A549 (cell line): ENCODE measurements at regions not wholly inside any gene's neighbourhood (a gene's known extent, or its start where the extent isn't known, plus 50 kb on each side); places are given as distances from the start of the nearest gene placed in this dataset.

Experiments used
- ATAC-seq, 2 experiments: fragments of 200-7000 bp in 1 of 2; fragments of >200 bp in 1 of 2; cut with Nextera tagmentation in 1 of 2; cut with Tn5 transposase in 1 of 2; 3 replicates each; pipeline versions ENCODE4 v1.8.0 to v1.9.1; 2018 to 2020; ENCODE audit warnings: mild to moderate bottlenecking in 1 of 2, moderate library complexity in 1 of 2
- CTCF ChIA-PET: fragments of 300-600 bp; sonication (Branson Sonifier 250); formaldehyde crosslinking; extraction: SDS; loops from one replicate; lab custom pipeline; 2021; ENCODE audit warnings: antibody characterized with exemption, inconsistent platforms; lab: Yijun Ruan, JAX
- POLR2A ChIA-PET: fragments of 350-600 bp; formaldehyde crosslinking; extraction: SDS; loops from one replicate; lab custom pipeline; 2021; ENCODE audit warnings: antibody characterized with exemption, inconsistent platforms; lab: Yijun Ruan, JAX
- DNase-seq, 2 experiments: peaks; one replicate each; pipeline versions ENCODE4 v3.0.0 to v3.0.0-alpha.2; 2011 to 2016; ENCODE audit warnings: low read depth in 1 of 2, low spot score in 1 of 2
- FAIRE-seq: peaks from 2 replicates; lab custom pipeline; 2011; peaks lifted over from hg19 to GRCh38; lab: Jason Lieb, UNC
- H3K27ac ChIP-seq, 2 experiments: fragments of >200 bp; sonication (Bioruptor Twin); formaldehyde crosslinking; 3 replicates each; pipeline ENCODE4 v1.5.1; 2016 to 2017
- H3K4me1 ChIP-seq: fragments of >200 bp; sonication (Bioruptor Twin); formaldehyde crosslinking; 3 replicates; pipeline ENCODE4 v1.6.1; 2016
- H3K4me2 ChIP-seq: fragments of >200 bp; sonication (Bioruptor Twin); formaldehyde crosslinking; 3 replicates; pipeline ENCODE4 v1.6.1; 2016
- H3K4me3 ChIP-seq: fragments of >200 bp; sonication (Bioruptor Twin); formaldehyde crosslinking; 3 replicates; pipeline ENCODE4 v1.5.1; 2016
- H3K9me3 ChIP-seq: fragments of >200 bp; sonication (Bioruptor Twin); formaldehyde crosslinking; 3 replicates; pipeline ENCODE4 v1.6.1; 2016
- BCL3 ChIP-seq: fragments of >200 bp; sonication (Bioruptor Twin); formaldehyde crosslinking; IDR thresholded peaks from 3 replicates; pipeline ENCODE4 v1.6.1; 2016
- BHLHE40 ChIP-seq: IDR thresholded peaks from 2 replicates; pipeline ENCODE4 v1.6.1; 2012; ENCODE audit warnings: low read depth, low read length, inconsistent platforms
- CBX8 ChIP-seq: fragments of 200-600 bp; sonication (generic); IDR thresholded peaks from 2 replicates; pipeline ENCODE4 v1.6.1; 2016
- CTCF ChIP-seq: fragments of >200 bp; sonication (Bioruptor Twin); formaldehyde crosslinking; IDR thresholded peaks from 3 replicates; pipeline ENCODE4 v1.5.1; 2016
- EHF ChIP-seq: fragments of 250-450 bp; sonication (Bioruptor Pico); IDR thresholded peaks from 2 replicates; pipeline ENCODE4 v1.5.0; 2020; ENCODE audit warnings: mild to moderate bottlenecking
- ELK1 ChIP-seq: fragments of 150-350 bp; IDR thresholded peaks from 2 replicates; pipeline ENCODE4 v1.6.1; 2014; ENCODE audit warnings: low read depth, mild to moderate bottlenecking, low read length
- EP300 ChIP-seq, 2 experiments: fragments of >200 bp; sonication (Bioruptor Twin); formaldehyde crosslinking; IDR thresholded peaks; 2 replicates in 1 of 2; 3 replicates in 1 of 2; pipeline ENCODE4 v1.6.1; 2016 to 2017
- ESRRA ChIP-seq: fragments of 150-350 bp; IDR thresholded peaks from 2 replicates; pipeline ENCODE4 v1.6.1; 2014; ENCODE audit warnings: mild to moderate bottlenecking, low read length, borderline replicate concordance
- FOSL2 ChIP-seq, 2 experiments: fragments of 450-650 bp in 1 of 2; fragments of >200 bp in 1 of 2; sonication (Bioruptor Twin) in 1 of 2; formaldehyde crosslinking; IDR thresholded peaks; 2 replicates each; pipeline versions ENCODE4 v1.5.0 to v1.6.1; 2016 to 2020; ENCODE audit warnings: mild to moderate bottlenecking in 1 of 2, moderate library complexity in 1 of 2
- FOXS1 ChIP-seq: fragments of 250-450 bp; sonication (Bioruptor Pico); IDR thresholded peaks from 2 replicates; pipeline ENCODE4 v1.5.0; 2020; ENCODE audit warnings: mild to moderate bottlenecking, moderate library complexity
- GATA3 ChIP-seq: IDR thresholded peaks from 2 replicates; pipeline ENCODE4 v1.6.1; 2012; ENCODE audit warnings: borderline replicate concordance
- HEYL ChIP-seq: fragments of 250-450 bp; sonication (Bioruptor Pico); IDR thresholded peaks from 2 replicates; pipeline ENCODE4 v1.8.0; 2021; ENCODE audit warnings: mild to moderate bottlenecking, moderate library complexity
- HOXB13 ChIP-seq: fragments of 250-450 bp; sonication (Bioruptor Pico); IDR thresholded peaks from 2 replicates; pipeline ENCODE4 v1.5.0; 2020; ENCODE audit warnings: low read depth, mild to moderate bottlenecking, moderate library complexity
- KDM1A ChIP-seq: fragments of 200-600 bp; sonication (generic); IDR thresholded peaks from 2 replicates; pipeline ENCODE4 v1.6.1; 2016; ENCODE audit warnings: low read depth, mild to moderate bottlenecking
- KDM5A ChIP-seq: fragments of 200-600 bp; sonication (generic); IDR thresholded peaks from 2 replicates; pipeline ENCODE4 v1.6.1; 2016; ENCODE audit warnings: antibody characterized with exemption, mild to moderate bottlenecking
- MAX ChIP-seq: IDR thresholded peaks from 2 replicates; pipeline ENCODE4 v1.6.1; 2012
- MYC ChIP-seq: IDR thresholded peaks from 2 replicates; pipeline ENCODE4 v1.6.1; 2012; ENCODE audit warnings: mild to moderate bottlenecking, inconsistent platforms, low read length, improper control_type of control experiment, borderline replicate concordance
- NPAS2 ChIP-seq: fragments of 250-450 bp; sonication (Bioruptor Pico); IDR thresholded peaks from 2 replicates; pipeline ENCODE4 v1.8.0; 2022; ENCODE audit warnings: mild to moderate bottlenecking, moderate library complexity, borderline replicate concordance
- NR3C1 ChIP-seq: fragments of >200 bp; sonication (Bioruptor Twin); formaldehyde crosslinking; IDR thresholded peaks from 3 replicates; pipeline ENCODE4 v1.6.1; 2017
- PHF8 ChIP-seq: fragments of 200-600 bp; sonication (generic); IDR thresholded peaks from 2 replicates; pipeline ENCODE4 v1.6.1; 2016; ENCODE audit warnings: low read depth, mild to moderate bottlenecking, antibody characterized with exemption, moderate library complexity, borderline replicate concordance
- RCOR1 ChIP-seq: fragments of 150-350 bp; IDR thresholded peaks from 2 replicates; pipeline ENCODE4 v1.6.1; 2014; ENCODE audit warnings: antibody characterized with exemption, low read length, low read depth
- RFX5 ChIP-seq: fragments of 450-650 bp; IDR thresholded peaks from 2 replicates; pipeline ENCODE4 v1.7.1; 2014; ENCODE audit warnings: antibody characterized with exemption, mild to moderate bottlenecking, moderate library complexity
- RNF2 ChIP-seq: fragments of 200-600 bp; sonication (generic); IDR thresholded peaks from 2 replicates; pipeline ENCODE4 v1.6.1; 2016; ENCODE audit warnings: low read depth, mild to moderate bottlenecking, antibody characterized with exemption, moderate library complexity, borderline replicate concordance
- SREBF2 ChIP-seq: fragments of 450-650 bp; IDR thresholded peaks from 2 replicates; pipeline ENCODE4 v1.6.1; 2014; ENCODE audit warnings: mild to moderate bottlenecking, moderate library complexity
- USF2 ChIP-seq: fragments of 450-650 bp; IDR thresholded peaks from 2 replicates; pipeline ENCODE4 v1.6.1; 2014; ENCODE audit warnings: antibody characterized with exemption
- ZFP36 ChIP-seq: fragments of 450-650 bp; IDR thresholded peaks from 2 replicates; pipeline ENCODE4 v1.6.1; 2014; ENCODE audit warnings: borderline replicate concordance; ENCODE audit not compliant: partially characterized antibody
- ZSCAN20 ChIP-seq: fragments of 250-450 bp; sonication (Bioruptor Pico); IDR thresholded peaks from 2 replicates; pipeline ENCODE4 v1.8.0; 2022; ENCODE audit warnings: mild to moderate bottlenecking, moderate library complexity
- WGBS: methylation state at CpG from one replicate; pipeline ENCODE4 v1.1.6; 2017; ENCODE audit errors: missing lambda C conversion rate; 5-methylcytosine and 5-hydroxymethylcytosine counted together

- no peak for TF ChIP-seq CTCF
- no peak for TF ChIP-seq KDM5A
- no peak for TF ChIP-seq KDM1A
- TF ChIP-seq ELK1: no peak
- no peak for TF ChIP-seq HEYL (CRISPR knock-in tag)
- no peak for TF ChIP-seq CBX8
- TF ChIP-seq, all 56 proteins: peak for 0
Measured at GRCh38 chr4:108399610-108400265, 220.6 kb upstream of the RPL34 start (continued).

- 38% methylated on average over 4 of the region's 7 CpGs for WGBS
- DNase-seq (no peak), FAIRE-seq (no peak), ATAC-seq (no peak)
- Histone ChIP-seq H3K9me3 (no peaks in the 10 kb centered on the region), H3K4me1 (no peaks in the 10 kb centered on the region), H3K27ac (no peak overlapping the region), H3K4me2 (no peak overlapping the region), H3K4me3 (no peak overlapping the region)
- TF ChIP-seq PHF8: no peak
- no peak for TF ChIP-seq ESRRA
- TF ChIP-seq MAX: no peak
- TF ChIP-seq FOXS1: no peak
- TF ChIP-seq HEYL (CRISPR knock-in tag): no peak
- TF ChIP-seq MYC: no peak
- no peak for TF ChIP-seq NPAS2 (CRISPR knock-in tag)
- TF ChIP-seq BHLHE40: no peak
- TF ChIP-seq ZFP36: no peak
- no peak for TF ChIP-seq RFX5
- no peak for TF ChIP-seq RCOR1
- TF ChIP-seq NR3C1: no peak
- no peak for TF ChIP-seq HOXB13 (CRISPR knock-in tag)
- no peak for TF ChIP-seq KDM1A
- no peak for TF ChIP-seq EHF (CRISPR knock-in tag)
- TF ChIP-seq GATA3: no peak
- CTCF ChIA-PET: no interaction called here
- POLR2A ChIA-PET: no interaction called here
Measured at GRCh38 chr4:108398836-108399235, 221.5 kb upstream of the RPL34 start.

- 39% methylated on average over 11 of the region's 11 CpGs for WGBS
- H3K4me1 ChIP-seq: no peaks in the 10 kb centered on the region
- no peak overlapping the region for H3K27ac ChIP-seq
- no peak for DNase-seq
- FAIRE-seq: no peak
- ChIA-PET CTCF (interaction anchor here (0.6 kb wide), 1 partner anchor 54 kb away, joined by 3 read pairs; no protein-coding TSS in a partner anchor), POLR2A (no interaction called here)
- TF ChIP-seq ZSCAN20 (CRISPR knock-in tag) (no peak), FOSL2 (IDR thresholded peaks at IDR 0.05) (no peak), FOSL2 (CRISPR knock-in tag; IDR thresholded peaks at IDR 0.05) (no peak), NR3C1 (no peak), ESRRA (no peak), SREBF2 (no peak), USF2 (no peak), EP300 (IDR thresholded peaks at IDR 0.05) (no peak), BCL3 (no peak), RFX5 (no peak), ZFP36 (no peak), RNF2 (no peak)
- no peaks in the 10 kb centered on the region for H3K9me3 ChIP-seq
- H3K4me3 ChIP-seq: no peak overlapping the region
- no peak for ATAC-seq
- no peak overlapping the region for H3K4me2 ChIP-seq
Measured at GRCh38 chr4:108398316-108398715, 222.1 kb upstream of the RPL34 start.
